ENCODE measurements at regions not wholly inside any gene's neighbourhood (a gene's known extent, or its start where the extent isn't known, plus 50 kb on each side); places are given as distances from the start of the nearest gene placed in this dataset.
"Not testable (repeated sequence)": the region's sequence is repeated elsewhere in the genome, so short reads cannot be mapped to it uniquely, and the experiment has no call there.

DNA sequence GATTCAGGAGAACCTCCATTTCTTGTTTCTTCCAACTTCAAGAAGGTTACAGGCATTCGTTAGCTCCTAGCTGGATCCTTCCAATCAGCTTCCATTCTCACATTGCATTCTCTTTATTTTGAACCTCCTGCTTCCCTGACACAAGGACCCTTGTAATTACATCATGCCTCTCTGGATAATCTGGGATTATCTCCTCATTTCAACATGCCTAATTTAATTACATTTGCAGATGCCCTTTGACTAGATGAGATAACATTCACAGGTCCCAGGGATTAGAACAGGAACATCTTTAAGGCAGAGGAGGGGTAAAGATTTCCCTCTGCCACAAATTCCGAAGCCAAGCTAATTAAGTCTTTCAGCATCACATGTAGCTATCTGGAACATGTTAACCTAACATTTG lies 753.8 kb upstream of the PCDH7 start:
- no peak for DNase-seq

GRCh38 chr4:29970626-29971025 lies 749.5 kb upstream of the PCDH7 start:
- DNase-seq: no peak

DNA sequence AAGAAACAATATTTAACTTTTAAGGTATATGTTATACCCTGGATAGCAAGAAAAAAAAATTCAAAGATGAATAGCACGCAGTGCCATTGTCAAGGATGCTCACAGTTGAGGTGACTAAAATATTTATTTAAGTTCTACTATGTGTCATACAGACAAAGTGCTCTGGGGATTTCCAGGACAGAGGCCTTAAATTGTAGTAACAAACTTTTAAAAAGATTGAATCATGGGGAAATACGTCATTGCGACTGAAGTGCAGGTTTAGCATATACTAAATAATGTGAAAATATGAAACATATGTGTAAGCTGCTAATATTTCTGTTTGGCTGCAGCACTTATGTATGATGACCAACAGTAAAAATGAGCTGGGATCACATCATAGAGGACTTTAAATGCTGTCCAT lies 748.0 kb upstream of the PCDH7 start:
- no peak for DNase-seq

- DNase-seq: no peak
These were observed 736.3 kb upstream of the PCDH7 start for GRCh38 chr4:29983890-29984289.

DNA sequence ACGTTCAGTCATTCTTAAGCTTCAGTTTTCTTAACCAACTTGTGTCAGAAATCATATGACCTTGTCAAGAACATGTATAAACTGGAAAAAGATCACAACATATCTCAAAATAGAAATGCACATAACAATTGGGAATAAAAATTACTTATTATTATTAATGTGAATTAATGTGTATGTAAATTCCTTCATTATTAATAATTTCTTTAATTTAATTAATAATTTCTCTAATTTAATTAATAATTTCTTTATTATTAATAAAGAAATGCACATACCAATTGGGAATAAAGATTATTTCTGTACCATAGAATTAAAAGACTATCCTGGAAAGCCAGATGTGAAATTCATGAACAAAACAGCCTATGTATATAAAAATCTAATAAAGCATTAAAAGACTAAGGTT lies 718.5 kb upstream of the PCDH7 start:
- DNase-seq: no peak

GRCh38 chr4:30002341-30002740 lies 717.8 kb upstream of the PCDH7 start:
- DNase-seq: no peak

GRCh38 chr4:30005995-30006394 lies 714.2 kb upstream of the PCDH7 start:
- DNase-seq: no peak

DNA sequence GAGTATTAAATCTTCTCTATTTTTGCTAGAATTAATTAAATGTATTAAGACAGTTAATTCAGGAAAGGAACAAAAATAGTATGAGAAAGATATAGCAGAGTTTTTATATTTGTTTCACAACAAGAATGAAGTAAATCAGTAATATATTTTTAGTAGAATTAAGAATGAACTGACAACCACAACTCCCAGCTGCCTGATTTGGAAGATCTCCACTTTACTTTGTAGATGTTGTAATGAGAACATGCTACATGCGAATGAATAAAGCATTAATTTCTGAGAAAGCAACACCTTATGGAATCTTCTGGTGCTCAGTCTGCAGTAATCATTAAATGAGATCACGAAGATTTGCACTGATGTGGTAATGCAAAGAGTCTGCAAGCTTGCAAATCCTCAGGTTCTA lies 695.6 kb upstream of the PCDH7 start:
- DNase-seq: no peak

DNA sequence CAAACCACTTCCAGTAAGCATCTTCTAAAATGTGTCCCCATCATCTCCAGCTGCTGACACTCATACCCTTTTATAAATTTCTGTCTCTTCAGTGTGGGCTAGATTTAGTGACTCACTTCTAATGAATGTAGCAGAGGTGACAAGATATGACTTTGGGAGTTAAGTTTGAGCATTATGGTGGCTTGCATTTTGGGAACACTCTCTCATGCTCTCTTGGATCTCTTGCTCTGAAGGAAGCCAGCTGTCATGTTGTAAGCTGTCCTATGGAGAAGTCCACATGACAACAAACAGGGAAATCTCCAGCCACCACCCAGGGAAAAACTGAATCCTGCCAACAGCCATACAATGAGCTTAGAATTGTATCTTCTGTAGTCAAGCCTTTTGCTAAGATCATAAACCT lies 691.3 kb upstream of the PCDH7 start:
- DNase-seq: no peak

DNA sequence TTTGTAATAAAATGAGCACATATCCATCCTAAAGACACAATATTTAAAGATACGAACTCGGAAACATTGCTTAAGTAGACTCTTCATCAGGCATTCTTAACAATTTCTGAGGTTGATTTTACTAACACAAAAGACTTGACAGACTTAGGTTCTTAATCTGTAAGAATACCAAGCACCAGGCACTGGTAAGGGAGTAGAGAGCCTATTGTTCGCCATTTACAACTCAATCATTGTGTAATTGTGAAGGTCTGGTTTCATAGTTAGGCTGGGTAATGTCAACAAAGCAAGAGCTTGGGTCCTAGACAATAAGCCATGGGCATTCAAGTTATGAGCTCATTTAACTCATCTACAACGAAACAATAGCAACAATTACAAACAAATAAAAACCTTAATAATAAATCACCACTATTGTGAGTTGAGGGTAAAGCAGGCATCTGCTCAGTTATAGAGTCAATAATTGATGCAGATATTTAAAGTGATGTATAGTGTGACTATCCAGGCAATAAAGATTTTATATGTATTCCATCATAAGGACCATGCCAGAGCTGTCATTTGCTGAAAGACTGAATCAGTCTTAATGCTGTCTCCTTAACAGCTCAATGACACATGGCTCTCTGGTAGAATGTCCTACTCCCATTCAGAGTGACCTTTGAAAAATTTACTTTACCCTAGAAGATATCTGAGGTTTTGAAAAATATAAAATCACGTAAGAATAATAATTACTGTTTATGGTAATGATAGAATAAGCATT lies 664.0 kb upstream of the PCDH7 start:
- no peak for DNase-seq

- DNase-seq: no peak
These were observed 651.9 kb upstream of the PCDH7 start for GRCh38 chr4:30068234-30068633.

GRCh38 chr4:30073011-30073710 lies 647.0 kb upstream of the PCDH7 start:
- no peak for DNase-seq

DNA sequence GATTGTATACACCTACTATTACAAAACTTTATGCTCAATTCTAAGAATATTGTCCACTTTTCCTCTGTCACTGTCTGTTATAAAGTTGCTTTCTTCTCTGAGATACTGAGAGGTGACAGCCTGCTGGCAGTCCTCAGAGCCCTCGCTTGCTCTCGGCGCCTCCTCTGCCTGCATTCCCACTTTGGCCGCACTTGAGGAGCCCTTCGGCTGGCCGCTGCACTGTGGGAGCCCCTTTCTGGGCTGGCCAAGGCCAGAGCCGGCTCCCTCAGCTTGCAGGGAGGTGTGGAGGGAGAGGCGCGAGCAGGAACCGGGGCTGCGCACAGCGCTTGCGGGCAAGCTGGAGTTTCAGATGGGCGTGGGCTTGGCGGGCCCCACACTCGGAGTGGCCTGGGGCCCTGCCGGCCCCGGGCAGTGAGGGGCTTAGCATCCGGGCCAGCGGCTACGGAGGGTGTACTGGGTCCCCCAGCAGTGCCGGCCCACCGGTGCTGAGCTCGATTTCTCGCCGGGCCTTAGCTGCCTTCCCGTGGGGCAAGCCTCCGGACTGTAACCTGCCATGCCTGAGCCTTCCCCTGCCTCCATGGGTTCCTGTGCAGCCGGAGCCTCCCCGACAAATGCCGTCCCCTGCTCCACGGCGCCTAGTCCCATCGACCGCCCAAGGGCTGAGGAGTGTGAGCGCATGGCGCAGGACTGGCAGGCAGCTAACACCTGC lies 627.6 kb upstream of the PCDH7 start:
- not testable (repeated sequence) for DNase-seq

DNA sequence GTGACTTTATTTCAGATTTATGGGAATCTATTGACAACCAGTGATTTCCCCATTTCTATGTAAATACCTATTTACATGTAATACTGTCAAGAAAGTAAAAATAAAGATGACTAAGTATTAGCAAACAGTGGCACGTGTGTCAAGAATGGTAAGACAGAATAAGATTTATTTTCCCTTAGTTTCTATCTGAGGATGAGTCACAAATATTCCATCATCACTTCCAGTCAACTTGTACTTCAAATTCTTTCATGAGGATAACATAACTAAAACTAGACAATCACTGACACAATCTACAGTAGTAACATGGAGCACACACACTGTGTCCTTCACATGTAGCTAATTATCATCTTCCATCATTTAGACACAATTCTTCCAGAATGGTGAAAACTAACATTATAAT lies 625.3 kb upstream of the PCDH7 start:
- DNase-seq: no peak

GRCh38 chr4:30103455-30103854 lies 616.7 kb upstream of the PCDH7 start:
- DNase-seq: no peak

- no peak for DNase-seq
These were observed 603.8 kb upstream of the PCDH7 start for GRCh38 chr4:30116401-30116800.

DNA sequence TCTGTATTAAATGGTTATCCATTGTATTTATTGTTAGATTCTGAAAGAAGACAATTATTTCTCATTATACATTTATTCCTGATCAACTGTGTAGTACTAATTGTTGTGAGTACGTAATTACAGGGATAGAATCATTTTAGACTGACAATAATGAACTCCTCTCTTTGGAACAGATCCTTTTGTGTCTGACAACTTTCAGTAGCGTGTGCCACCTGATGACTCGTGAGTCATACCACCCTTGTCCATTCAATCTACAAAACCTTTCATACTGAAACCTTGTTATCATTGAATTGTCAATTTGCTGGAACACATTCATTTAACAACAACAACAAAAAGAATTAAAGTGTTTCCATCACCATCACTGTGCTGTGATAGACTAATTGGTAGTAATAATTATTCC lies 602.7 kb upstream of the PCDH7 start:
- no peak for DNase-seq

DNA sequence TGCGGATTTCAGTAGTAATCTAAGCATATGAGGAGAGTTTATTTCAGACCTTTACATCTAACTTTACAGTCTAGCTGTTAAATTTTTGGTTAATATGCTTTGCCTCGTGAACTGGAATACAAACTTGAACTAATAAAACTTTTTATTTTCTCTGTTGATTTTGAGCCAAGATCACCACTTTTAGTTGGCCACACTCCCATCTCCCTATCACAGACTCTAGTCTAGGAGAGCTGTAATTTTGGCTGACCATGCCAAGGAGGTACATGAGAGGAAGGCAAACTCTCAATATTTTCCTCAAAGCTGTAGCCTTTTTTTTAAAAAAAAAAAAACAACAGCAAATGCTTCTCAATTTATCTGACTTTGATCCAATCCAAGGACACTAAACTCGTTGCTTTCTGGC lies 597.5 kb upstream of the PCDH7 start:
- no peak for DNase-seq

- DNase-seq: not testable (repeated sequence)
These were observed 595.5 kb upstream of the PCDH7 start for GRCh38 chr4:30124621-30125020.

DNA sequence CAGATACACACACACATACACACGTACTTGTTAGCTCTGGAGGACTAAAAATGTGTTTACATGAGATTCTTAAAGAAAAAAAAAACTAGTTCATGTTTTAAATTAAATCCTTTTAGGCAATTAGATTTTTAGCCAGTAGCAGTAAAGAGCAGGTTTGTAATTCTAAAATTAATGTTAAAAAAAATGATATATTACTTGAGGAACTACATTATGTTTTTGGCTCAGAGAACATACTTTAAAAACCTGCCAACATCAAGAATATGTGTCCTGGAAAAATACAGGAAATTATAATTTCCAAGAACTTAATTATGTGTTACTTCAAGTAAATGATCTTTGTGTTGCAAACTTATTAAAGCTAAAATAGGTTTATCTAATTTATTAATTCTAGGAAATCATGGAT lies 594.3 kb upstream of the PCDH7 start:
- no peak for DNase-seq

GRCh38 chr4:30126351-30126750 lies 593.8 kb upstream of the PCDH7 start:
- DNase-seq: no peak

DNA sequence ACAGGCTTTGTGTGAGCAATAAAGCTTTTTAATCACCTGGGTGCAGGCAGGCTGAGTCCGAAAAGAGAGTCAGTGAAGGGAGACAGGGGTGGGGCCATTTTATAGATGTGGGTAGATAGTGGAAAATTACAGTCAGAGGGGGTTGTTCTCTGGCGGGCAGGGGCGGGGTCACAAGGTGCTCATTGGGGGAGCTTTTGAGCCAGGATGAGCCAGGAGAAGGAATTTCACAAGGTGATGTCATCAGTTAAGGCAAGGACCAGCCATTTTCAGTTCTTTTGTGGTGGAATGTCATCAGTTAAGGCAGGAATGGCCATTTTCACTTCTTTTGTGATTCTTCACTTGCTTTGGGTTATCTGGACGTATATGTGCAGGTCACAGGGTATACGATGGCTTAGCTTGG lies 571.3 kb upstream of the PCDH7 start:
- not testable (repeated sequence) for DNase-seq

- not testable (repeated sequence) for DNase-seq
These were observed 570.6 kb upstream of the PCDH7 start for GRCh38 chr4:30149539-30149938.

- no peak for DNase-seq
These were observed 566.7 kb upstream of the PCDH7 start for GRCh38 chr4:30153427-30153826.
